Progenitor cell of endocrine pancreas (in vitro differentiated cells): ENCODE measurements at regions not wholly inside any gene's neighbourhood (a gene's known extent, or its start where the extent isn't known, plus 50 kb on each side); places are given as distances from the start of the nearest gene placed in this dataset.

Experiments
- DNase-seq: peaks from one replicate; pipeline ENCODE4 v3.0.0; 2021; ENCODE audit warnings: low spot score; ENCODE audit not compliant: unreplicated experiment
- H3K27ac Mint-ChIP-seq: 2 replicates; pipeline ENCODE4 v1.8.0; 2021; ENCODE audit warnings: mild to moderate bottlenecking, moderate library complexity, mixed read lengths
- H3K27me3 Mint-ChIP-seq: 2 replicates; pipeline ENCODE4 v1.8.0; 2021; ENCODE audit warnings: mixed read lengths
- H3K36me3 Mint-ChIP-seq: 2 replicates; pipeline ENCODE4 v1.8.0; 2022; ENCODE audit warnings: mixed read lengths; ENCODE audit not compliant: insufficient read depth
- H3K4me1 Mint-ChIP-seq: 2 replicates; pipeline ENCODE4 v1.8.0; 2021; ENCODE audit warnings: low read depth, mixed read lengths
- H3K4me3 Mint-ChIP-seq: 2 replicates; pipeline ENCODE4 v1.8.0; 2021; ENCODE audit warnings: low read depth, mild to moderate bottlenecking, moderate library complexity, mixed read lengths
- H3K9me3 Mint-ChIP-seq: 2 replicates; pipeline ENCODE4 v1.8.0; 2021; ENCODE audit warnings: low read depth, mixed read lengths
- TF ChIP-seq, protein P1 (sequence below): fragments of 200-600 bp; sonication (generic); IDR thresholded peaks from one replicate; pipeline ENCODE4 v1.5.0; 2021; ENCODE audit warnings: antibody characterized with exemption, mild to moderate bottlenecking; ENCODE audit not compliant: unreplicated experiment

DNA sequence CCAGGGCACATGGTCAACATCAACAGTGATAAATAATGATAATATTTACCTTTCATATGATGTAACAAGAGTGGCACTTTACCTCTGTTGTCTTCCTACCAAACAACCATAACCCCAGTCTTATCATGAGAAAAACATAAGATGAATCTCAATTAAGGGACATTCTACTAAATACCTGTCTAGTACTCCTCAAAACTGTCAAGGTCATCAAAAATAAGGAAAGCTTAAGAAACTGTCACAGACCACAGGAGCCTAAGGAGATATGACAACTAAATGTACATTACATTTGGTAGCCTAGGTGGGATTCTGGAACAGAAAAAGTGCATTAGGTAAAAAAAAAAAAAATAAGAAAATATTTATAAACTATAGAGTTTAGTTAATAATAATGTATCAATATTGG, 118.1 kb downstream of the CCDC34 start:
- Mint-ChIP-seq H3K27ac (no peak overlapping the region), H3K9me3 (no peaks in the 10 kb centered on the region), H3K36me3 (no peaks in the 10 kb centered on the region), H3K4me1 (no peaks in the 10 kb centered on the region), H3K4me3 (no peak overlapping the region), H3K27me3 (no peaks in the 10 kb centered on the region)
- TF ChIP-seq, protein P1, sequence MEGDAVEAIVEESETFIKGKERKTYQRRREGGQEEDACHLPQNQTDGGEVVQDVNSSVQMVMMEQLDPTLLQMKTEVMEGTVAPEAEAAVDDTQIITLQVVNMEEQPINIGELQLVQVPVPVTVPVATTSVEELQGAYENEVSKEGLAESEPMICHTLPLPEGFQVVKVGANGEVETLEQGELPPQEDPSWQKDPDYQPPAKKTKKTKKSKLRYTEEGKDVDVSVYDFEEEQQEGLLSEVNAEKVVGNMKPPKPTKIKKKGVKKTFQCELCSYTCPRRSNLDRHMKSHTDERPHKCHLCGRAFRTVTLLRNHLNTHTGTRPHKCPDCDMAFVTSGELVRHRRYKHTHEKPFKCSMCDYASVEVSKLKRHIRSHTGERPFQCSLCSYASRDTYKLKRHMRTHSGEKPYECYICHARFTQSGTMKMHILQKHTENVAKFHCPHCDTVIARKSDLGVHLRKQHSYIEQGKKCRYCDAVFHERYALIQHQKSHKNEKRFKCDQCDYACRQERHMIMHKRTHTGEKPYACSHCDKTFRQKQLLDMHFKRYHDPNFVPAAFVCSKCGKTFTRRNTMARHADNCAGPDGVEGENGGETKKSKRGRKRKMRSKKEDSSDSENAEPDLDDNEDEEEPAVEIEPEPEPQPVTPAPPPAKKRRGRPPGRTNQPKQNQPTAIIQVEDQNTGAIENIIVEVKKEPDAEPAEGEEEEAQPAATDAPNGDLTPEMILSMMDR: no peak
- no peak for DNase-seq

DNA sequence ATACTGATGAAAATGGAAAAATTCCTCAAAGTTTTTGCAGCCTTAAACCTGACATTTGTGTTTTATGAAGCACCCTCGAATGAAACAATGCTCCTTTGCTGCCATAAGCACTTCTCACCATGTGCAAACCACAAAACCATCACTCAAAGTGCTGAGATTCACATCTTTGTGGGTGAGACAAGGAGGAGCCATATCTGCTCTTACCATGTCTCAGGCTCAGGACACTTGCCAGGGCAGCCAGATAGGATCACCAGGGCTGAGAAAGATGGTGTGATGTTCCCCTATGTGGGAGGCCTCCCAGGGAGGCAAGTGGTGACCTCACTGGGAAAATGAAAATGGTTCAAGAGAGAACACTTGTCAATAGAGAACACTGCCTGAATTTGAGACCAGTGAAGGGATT, 120.4 kb downstream of the CCDC34 start:
- no peaks in the 10 kb centered on the region for H3K36me3 Mint-ChIP-seq
- DNase-seq: no peak
- H3K9me3 Mint-ChIP-seq: no peaks in the 10 kb centered on the region
- H3K4me3 Mint-ChIP-seq: no peak overlapping the region
- TF ChIP-seq, protein P1: no peak
- no peak overlapping the region for H3K27ac Mint-ChIP-seq
- H3K27me3 Mint-ChIP-seq: no peaks in the 10 kb centered on the region
- peaks cover 1% of the 10 kb centered on the region for H3K4me1 Mint-ChIP-seq

DNA sequence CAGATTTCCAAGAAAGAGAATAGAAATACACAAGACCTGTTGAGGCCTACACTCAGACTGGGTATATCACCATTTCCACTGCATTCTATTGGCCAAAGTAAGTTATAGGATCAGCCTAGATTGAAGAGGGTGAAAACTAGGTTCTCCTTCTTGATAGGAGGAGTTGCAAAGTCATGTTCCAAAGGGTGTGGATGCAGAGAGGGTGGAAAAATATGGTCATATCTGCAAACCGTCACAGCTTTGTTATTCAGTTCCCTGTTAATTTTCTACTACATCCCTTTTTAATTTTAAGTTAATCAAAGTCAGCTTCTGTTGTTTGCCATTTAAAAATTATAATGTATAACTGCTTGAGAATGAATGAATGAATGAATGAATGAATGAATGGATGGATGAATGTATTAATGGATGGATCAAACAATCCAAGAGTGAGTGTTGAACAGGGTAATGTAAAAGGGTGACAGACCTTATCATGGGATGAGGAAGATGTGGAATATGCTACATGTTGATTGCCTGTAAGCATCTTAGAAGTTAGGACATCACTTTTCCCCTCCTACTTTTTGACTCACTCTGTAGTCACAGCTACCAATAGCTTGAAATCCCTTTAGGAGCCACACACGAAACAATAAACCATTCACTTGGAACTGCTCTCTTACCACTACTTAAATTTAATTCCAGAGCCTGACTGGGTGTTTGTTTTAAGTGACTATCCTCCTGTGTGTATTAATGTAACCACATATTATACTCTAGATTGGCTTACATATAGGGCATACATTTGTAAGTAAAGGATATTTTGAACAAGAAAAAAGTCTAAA, 121.5 kb downstream of the CCDC34 start:
- Mint-ChIP-seq H3K27me3 (no peaks in the 10 kb centered on the region), H3K4me3 (no peak overlapping the region), H3K4me1 (peaks cover 1% of the 10 kb centered on the region), H3K27ac (no peak overlapping the region), H3K9me3 (no peaks in the 10 kb centered on the region), H3K36me3 (no peaks in the 10 kb centered on the region)
- TF ChIP-seq, protein P1: no peak
- no peak for DNase-seq

DNA sequence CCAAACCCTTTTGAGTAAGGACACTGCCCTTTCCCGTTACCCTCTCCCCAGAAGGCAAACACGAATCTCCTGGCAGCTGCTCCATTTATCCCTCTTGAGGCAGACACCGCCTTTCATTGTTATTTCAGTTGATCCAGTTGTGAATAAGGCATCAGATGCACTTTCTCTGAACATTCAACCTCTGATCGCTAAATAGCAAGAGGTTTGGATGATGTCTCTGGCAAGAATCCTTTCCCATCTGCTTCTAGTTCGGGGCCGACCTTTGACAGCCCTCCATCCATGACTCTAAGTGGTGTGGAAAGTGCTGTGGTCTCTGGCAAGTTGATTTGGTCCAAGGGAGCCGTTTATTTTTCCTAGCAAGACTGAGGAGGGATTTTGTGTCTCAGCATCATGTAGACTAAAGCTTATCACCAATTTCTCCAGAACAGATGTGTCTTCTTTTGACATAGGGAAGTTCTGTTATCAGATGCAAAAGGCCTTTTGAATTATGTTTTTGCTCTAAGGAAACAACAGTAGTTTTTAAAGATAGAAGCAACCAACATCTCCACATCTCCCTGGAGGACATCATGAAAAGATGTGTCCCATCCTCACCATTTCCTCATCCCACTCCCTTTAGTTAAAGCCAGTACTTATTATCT, 123.6 kb downstream of the CCDC34 start:
- H3K27me3 Mint-ChIP-seq: no peaks in the 10 kb centered on the region
- H3K36me3 Mint-ChIP-seq: no peaks in the 10 kb centered on the region
- H3K27ac Mint-ChIP-seq: no peak overlapping the region
- H3K4me3 Mint-ChIP-seq: no peak overlapping the region
- TF ChIP-seq, protein P1: no peak
- no peak for DNase-seq
- no peaks in the 10 kb centered on the region for H3K9me3 Mint-ChIP-seq
- H3K4me1 Mint-ChIP-seq: peaks cover 2% of the 10 kb centered on the region

DNA sequence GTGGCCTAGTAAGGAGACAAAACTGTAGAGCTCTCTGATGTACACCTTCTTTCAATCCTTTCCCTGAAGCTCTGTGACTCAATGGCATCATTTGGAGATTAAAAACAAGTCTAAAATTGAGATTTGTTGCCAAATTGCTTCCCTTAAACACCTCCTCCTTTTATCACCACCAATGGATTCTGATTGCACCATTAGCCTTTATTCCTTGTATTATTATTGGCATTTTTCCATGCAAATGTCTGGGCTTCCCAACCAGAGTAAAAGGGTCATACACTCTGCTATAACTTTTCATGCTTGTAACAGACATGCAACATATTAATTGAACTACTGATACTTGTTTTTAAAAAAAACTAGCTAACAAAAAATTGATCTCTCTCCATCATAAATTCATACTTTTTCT, 124.2 kb downstream of the CCDC34 start:
- no peaks in the 10 kb centered on the region for H3K36me3 Mint-ChIP-seq
- no peak overlapping the region for H3K4me3 Mint-ChIP-seq
- H3K4me1 Mint-ChIP-seq: peaks cover 4% of the 10 kb centered on the region
- no peaks in the 10 kb centered on the region for H3K9me3 Mint-ChIP-seq
- no peaks in the 10 kb centered on the region for H3K27me3 Mint-ChIP-seq
- no peak overlapping the region for H3K27ac Mint-ChIP-seq
- no peak for DNase-seq
- TF ChIP-seq, protein P1: no peak
